GM21576 (cell line): ENCODE measurements at regions not wholly inside any gene's neighbourhood (a gene's known extent, or its start where the extent isn't known, plus 50 kb on each side); places are given as distances from the start of the nearest gene placed in this dataset.
"Not testable (repeated sequence)": the region's sequence is repeated elsewhere in the genome, so short reads cannot be mapped to it uniquely, and the experiment has no call there.

Source experiments
- ATAC-seq: cut with Tn5 transposase; IDR thresholded peaks from one replicate; pipeline ENCODE4 v1.9.1; 2021; ENCODE audit warnings: mild to moderate bottlenecking, moderate library complexity; ENCODE audit not compliant: unreplicated experiment

DNA sequence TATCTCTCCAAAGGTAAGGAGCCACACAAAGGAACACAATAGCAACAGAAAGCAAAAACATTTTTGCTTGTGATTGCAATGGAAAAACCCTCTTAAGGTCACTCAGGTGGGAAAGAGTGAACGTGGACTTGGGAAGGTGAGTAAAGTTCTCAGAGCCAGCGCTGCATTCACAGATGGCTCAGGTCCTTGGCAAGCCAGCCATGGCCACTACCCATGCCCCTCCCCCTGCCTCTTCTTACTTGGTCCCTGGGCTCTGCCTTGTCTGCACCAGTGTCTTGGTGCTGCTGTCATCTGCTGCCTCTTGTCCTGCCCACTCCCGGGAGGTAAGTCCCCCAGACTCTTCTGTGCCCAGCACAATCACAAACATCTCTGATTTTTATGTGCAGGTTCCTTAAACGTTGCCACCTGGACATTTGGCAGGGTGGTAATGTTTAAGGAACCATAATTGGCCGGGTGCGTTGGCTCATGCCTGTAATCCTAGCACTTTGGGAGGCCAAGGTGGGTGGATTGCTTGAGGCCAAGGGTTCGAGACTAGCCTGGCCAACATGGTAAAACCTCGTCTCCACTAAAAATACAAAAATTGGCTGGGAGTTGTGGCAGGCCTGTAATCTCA is 74.6 kb downstream of the FEM1C start:
- ATAC-seq: no peak

DNA sequence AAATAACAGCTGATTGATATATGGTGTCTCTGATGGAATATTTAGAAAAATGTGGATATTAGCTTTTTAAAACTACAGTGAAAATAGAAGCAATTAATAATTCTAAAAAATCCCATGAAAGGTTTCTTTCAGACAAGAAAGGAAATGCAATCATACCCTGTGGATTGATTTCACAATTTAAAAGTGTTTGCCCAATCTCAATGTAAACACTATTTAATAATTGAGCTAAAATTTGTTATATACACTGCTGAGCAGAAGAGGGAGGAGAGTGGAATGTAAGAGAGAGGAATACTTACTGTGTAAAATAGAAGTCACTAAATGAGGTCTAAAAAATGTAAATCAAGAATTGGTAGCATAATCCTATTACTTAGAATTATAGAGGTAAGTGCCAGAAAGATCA is 76.9 kb downstream of the FEM1C start:
- no peak for ATAC-seq

DNA sequence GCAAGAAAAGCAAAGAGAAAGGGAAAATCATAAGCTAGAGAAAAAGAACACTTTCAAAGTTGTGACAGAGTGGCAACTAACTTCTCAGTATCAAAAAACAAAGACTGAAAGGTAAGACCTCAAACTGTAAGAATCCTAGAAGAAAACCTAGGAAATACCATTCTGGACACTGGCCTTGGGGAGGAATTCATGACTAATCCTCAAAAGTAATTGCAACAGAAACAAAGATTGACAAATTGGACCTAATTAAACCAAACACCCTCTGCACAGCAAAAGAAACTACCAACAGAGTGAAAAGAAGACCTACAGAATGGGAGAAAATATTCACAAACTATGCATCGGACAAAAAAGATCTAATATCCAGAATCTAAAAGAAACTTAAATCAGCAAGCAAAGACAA is 79.1 kb downstream of the FEM1C start:
- ATAC-seq: no peak

DNA sequence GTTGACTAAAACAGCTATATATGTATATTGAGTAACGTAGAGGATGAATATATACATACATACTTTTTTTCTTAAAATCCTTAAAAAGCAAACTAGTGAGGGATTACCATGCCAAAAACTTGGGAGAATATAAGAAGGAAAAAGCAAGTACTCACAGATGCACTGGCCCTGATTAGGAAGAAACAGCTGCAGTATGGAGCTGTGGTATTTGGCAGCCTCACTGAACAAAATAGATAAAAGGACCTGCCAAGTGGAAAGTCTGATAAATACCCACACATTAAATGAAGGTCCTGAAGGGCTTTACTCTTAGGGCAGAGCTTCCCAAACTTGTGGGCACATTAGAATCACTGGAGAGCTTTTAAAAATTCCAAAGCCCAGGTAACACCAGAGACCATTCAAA is 80.6 kb downstream of the FEM1C start:
- ATAC-seq: no peak

DNA sequence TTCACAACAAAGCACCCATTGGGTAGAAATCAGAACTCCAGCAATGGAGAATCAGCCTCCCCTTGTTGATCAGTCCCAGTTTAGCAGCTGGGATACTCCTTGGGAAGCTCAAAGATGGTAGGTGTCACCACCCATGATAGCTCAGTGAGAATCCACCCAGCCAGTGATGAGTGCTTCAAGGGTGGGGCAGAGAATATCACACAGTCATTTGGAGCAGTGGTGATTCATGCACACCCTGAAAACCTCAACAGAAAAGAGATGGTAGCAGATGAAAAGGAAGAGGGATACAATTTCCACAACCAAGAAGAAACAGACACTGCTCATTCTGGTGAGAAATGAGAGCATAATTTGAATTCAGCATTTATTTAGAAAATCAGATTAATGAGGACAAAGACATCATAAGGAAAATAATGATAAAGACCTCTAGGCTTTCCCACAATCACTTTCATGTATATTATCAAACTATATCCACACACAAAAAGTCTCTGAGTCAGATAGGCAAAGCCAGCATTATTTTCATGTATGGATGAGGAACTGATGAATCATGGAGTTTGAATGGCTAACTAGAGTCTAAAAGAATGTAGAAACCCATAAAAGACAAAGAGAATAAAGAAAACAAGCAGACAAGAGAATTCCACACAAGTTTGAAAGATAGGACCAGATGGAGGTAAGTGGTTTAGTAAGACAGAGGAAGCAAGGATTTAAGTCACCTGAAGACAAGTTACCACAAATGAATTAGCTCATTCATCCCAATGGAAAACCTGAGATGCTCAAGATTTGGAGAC is 82.9 kb downstream of the FEM1C start:
- no peak for ATAC-seq

DNA sequence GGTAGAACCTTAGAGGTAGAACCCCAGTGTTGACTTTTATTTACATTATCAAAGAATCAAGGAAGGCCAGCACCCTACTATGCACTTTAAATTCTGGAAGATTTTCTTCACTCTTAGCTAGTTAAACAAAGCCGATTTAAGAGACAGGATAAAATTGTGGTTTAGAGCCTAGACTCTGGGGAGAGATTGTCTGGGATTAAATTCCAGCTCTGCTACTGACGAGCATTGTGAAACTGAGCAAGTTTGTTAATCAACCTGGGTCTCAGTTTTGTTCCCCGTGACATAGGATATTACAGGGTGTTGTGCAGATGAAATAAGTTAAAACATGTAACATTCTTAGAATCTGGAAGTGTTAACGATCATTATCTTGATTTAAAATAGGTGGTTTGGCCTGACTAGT is 83.5 kb downstream of the FEM1C start:
- no peak for ATAC-seq

DNA sequence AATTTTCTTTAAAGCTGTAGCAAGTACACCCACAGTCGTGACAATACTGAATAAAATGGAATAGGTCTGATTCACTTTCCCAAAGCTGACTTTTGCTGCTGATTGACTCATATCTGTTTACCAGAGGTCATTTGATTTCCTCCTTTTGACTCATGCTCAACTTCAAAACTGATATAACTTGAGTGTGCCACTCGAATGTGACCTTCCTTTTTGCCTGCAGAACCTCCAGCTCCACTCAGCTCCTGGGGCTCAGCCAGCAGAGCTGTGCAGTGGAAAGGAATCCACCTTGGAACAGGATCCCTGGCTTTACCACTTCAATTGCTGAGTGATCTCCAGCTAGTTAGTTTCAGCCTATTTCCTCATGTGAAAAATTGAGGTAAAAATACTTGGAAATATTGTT is 84.1 kb downstream of the FEM1C start:
- ATAC-seq: peak; percentile 62

DNA sequence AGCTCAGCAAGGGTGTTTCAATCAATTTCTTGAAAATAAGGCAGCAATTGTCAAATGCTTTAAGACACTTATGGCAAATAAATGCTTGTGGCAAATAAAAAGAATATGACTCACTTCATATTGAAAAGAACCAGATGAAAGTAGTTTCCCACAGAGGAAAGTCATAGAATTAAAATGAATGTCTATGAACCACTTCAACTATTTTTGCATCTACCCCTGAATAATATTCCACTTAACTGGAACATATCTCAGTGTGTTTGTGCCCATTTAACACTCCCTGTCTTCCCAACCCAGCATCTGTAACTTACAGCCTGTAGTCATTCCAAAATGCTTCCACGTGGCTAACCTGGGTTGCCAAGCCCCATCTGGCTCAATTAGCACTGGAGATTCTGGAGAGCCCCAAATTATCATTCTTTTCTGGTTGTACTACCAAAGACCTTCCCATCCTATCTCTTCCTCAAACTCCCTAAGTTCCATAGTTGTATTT is 84.7 kb downstream of the FEM1C start:
- no peak for ATAC-seq

DNA sequence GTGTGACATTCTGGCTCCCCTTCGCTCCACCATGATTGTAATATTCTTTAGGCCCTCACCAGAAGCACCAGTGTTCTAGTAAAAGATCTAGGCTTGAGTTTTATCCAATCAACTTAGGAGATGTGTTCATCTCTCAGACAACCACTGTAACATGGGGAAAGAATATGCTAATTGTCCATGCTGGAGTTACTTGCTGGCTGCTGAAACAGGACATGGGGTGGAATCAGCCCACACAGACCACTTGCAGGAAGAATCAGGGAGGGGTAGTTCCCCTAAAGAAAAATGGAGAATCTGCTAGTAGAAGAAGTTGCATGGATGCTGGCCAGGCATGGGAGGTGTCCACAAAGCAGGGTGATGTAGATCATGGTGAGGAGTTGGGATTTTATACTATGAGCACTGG is 86.2 kb downstream of the FEM1C start:
- ATAC-seq: no peak

DNA sequence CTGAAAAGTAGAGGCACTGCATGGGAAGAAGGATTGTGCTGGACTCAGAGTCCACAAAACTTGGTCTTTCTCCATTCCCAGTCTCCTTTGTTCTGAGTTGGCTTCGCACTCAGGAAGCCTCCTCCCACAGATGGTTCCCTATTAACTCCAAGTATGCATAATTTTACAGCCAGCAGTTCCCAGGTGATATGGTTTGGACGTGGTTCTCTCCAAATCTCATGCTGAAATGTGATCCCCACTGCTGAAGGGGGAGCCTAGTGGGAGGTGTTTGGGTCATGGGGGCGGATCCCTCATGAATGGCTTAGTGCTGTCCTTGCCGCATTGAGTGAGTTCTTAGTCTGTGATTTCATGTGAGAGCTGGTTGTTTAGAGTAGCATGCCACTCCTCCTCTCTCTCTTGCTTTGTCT is 86.6 kb downstream of the FEM1C start:
- no peak for ATAC-seq

DNA sequence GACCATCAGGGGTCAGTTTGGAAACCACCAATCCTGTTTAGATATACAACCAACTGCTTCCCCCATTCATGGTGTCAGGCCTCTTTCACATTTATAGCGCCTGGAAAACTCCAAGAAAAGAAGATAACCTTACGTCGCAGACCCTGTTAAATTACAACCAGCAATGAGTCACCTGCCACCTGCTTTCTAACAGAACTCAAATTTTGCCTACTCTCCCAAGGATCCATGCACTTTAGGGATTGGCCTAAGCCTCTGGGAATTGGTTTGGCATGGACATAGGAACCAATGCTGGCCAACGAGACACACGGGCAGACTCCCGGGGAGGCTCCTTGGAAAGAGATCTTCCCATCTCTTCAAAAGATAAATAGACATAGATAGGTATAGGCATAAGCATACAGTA is 87.0 kb downstream of the FEM1C start:
- ATAC-seq: no peak

DNA sequence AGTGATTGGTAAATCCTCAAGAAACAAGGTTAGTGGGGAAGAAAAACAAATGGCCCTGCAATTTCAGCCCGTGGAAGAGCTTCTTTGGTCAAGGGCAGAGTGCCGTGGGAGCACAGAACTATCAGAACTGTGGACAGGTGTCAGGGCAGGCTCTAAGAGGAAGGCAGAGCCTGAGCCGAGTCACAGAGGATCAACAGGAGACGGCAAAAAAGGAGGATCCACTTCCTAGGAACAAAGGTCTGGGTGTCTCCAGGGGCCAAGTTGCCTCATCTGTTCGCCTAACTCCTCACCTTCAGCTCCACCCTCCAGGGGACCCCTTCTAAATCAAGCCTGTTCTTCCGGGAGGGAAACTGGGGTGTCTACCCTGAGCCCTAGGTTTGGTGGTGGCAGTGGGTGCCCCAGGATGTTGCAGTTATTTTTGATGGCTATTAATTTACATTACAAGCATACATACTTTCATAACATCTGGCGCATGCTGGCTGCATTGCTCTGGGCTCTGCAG is 88.0 kb downstream of the FEM1C start:
- ATAC-seq: no peak

DNA sequence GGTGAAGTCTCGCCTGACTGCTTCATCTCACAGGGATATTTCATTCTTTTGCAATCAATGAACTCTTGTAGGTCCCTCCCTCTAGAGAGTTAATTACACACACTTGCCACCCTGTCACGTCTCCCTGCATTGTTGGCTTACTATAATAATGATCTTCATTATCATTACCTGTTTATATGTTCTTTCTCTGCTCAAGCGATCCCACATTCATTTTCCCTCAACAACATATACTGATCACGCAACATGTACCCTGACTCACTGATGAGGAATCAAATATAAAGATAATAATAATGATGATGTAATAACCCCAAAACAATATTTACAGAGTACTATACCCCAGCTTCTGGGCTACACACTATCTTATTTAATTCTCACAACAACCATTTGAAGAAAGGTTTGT is 88.5 kb downstream of the FEM1C start:
- ATAC-seq: no peak

DNA sequence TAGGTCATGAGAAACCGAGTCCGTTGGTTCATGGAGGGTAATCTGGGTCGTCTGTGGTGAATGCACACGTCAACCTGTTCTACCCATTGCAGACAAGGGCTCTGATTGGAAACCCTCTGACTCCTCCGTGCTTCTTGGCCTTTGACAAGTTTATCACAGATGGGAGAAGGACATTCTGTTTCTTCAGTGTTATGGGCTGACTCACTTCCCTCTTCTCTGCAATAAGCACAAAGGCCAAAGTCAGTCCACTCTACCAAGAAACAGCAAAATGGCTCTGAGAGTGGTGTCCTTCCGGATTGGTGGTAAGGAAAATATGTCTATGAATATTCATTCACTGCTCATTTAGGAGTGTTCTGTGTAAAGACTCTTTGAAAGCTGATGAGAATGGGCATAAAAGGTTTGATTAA is 89.3 kb downstream of the FEM1C start:
- ATAC-seq: no peak

DNA sequence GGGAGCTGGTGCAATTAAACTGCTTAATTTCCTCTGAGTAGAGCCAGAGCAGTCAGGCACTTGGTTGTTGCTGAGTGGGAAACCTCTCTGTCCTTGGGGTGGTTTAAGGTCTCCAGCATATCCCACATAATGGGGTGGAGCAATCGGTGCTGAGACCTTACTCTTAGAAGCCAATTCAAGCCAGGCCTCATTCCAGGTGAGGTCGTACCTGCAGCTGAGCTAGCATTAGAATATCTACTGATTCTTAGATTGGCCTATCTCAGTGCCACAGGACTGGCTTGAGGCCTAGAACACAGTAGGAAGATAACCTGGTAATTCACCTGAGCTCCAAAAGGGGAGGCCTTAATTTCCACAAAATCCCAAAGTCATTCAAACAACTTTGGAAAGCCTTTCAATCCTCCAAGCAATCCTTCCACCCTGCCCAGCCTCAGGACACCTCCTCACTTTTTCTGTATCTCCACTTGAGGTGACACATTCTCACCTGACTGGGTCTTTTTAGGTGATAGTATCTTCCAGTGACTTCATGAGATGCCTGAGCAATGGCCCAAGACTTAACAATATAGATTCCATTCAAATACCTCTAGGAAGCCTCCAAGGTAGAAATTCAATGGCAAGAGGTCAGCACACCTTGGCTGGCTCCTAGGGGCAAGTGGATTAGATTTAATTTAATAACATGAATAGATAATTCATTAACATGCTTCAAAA is 91.0 kb downstream of the FEM1C start:
- ATAC-seq: no peak

DNA sequence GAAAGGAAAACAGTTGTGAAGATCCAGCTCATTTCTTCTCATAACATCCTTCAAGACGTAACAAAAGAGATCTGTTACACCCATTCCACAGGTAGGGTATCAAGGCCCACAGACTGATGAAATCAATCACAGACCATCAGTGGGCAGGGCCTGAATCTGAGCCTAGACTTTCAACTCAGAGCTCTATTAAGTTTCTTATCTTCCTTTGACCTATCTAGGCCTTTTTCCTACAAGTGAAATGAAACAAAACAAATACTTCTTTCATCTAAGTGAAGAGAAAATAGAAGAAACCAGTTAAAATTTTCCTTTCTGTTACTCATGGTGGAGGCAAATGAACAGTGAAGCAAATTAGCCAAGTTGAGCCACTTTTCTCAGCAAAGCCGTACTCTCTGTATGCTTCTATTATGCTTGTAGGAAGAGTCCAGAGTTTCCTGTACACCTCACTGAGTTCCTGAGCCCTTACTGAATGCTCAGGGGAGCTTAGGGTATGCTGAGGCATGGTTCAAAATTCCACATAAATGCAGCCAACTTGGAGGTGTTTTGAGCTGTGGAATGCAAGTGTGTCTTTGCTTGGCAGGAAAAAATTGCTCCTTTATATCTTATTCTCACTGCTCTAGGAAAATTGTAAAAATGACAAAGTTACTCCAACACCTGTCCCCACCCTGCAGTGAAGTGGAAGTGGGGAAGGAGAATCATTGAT is 91.9 kb downstream of the FEM1C start:
- ATAC-seq: no peak

DNA sequence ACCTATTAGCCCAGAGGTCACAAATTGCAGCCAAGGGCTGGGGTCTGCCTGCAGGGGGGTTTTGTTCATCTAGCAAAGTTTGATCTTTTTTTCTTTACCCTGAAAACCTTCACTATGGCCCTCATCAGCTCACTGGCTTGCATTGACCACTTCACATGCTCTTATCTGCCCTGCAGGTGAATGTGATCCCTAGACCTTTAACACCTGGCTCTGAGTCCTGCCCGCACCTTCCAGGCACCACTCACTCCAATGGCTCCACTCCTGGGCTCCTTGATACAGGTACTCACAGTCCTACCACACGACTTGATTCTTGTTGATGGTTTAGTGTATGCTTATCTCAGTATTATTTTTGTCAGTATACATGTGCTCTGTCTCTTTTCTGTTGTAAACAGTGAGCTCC is 92.5 kb downstream of the FEM1C start:
- no peak for ATAC-seq

DNA sequence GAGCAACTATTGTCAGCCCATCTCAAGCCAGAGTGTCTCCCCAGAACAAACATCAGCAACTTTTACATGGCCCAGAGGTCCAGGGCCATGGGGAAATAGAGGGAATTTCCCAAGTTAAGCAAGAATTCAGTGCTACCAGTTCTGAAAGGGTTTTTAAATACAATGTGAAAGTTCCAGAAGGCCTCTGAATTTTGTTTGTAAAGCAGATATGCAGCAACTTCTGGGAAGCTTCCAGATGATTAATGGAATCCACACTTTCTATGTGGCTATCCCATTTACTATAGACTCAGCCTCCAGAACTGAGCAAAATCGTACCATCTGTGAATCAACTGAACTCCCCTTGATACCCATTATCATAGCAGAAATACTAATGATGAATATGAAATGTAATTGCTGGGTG is 93.8 kb downstream of the FEM1C start:
- peak; percentile 59 for ATAC-seq

DNA sequence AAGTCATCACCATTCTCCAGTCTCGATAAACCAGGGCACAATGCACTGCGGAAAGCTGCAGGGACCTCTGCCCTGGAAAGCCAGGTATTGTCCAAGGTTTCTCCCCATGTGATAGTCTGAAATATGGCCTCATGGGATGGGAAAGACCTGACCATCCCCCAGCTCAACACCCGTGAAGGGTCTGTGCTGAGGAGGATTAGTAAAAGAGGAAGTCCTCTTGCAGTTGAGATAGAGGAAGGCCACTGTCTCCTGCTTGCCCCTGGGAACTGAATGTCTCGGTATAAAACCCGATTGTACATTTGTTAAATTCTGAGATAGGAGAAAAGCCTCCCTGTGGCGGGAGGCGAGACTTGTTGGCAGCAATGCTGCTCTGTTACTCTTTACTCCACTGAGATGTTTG is 95.9 kb downstream of the FEM1C start:
- ATAC-seq: not testable (repeated sequence)

DNA sequence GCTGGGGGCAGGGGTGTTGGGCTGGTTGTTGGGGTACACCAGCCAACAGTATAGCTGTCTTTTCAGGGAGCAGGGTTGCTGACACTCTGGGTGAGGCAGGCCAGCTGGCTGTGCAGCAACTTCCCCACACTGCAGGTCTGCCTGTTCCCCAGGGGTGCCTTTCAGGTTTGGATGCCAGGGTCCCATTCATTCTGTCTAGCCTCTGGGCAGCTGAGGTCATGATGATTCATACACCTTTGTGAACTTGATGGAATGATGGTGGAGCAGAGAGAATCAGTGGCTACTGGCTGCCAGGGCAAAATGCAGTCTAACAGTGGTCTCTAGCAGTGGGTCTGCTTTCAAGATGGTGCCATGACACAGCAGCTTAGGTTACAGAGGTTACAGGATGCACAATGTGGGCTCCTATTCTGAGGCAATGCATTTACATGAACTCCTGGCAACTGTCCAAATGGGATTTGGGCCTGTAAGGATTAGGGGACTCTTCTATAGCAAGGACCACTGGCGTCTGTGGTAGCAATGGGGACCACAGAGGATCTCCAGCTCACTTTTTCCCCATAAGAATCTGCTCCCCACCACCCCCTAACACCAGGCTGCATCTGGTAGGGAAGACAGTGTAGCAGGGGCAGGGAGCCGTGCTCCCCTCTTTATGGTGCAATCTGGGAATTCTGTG is 103.7 kb downstream of the FEM1C start:
- no peak for ATAC-seq

DNA sequence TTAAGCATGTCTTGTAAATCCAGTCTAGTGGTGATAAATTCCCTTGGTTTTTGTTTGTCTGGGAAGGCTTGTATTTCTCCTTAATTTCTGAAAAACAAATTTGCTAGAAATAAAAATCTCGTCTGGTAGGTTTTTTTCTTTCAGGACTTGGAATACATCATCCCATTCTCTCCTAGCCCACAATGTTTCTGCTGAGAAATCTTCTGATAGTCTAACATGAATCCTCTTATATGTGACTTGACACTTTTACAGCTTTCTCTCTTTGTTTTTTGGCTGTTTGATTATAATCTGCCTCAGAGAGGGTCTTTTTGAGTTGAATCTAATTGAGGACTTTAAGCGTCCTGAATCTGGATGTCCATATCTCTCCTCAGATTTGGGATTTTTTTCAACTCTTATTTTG is 104.9 kb downstream of the FEM1C start:
- no peak for ATAC-seq
